ENCODE measurements at regions not wholly inside any gene's neighbourhood (a gene's known extent, or its start where the extent isn't known, plus 50 kb on each side); places are given as distances from the start of the nearest gene placed in this dataset.

DNA sequence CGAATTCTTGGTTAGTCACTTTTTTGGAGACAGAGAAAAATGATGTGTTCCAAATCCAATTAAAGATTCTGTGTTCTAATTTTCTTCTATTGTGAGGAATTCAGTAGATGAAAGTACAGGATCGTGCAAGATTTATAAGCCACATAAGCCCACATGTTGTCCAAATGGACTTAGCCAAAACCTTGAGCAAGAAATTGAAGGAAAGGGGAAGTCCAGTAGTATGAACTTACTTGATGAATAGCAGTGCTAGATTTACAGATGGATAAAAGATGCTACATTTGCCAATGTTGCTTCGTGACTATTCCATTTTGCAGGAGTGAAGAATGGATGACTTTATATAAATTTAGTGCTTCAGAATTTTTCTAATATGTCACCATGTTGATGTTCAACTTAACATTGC, 120.0 kb upstream of the ATP11B start:
- TF ChIP-seq CTCF (IDR thresholded peaks at IDR 0.05; ENCODE audit: low read length) = no peak
- TF ChIP-seq EZH2 (IDR thresholded peaks at IDR 0.05; ENCODE audit: borderline replicate concordance, low read length) = no peak

All from OCI-LY1 (cell line).